Trophoblast cell (in vitro differentiated cells and primary cell): ENCODE measurements at regions not wholly inside any gene's neighbourhood (a gene's known extent, or its start where the extent isn't known, plus 50 kb on each side); places are given as distances from the start of the nearest gene placed in this dataset.

ENCODE experiments used
- DNase-seq, 2 donors: peaks; one replicate each; pipeline ENCODE4 v3.0.0-alpha.2; 2016
- H2AFZ ChIP-seq: 2 replicates; pipeline ENCODE4 v1.6.1; 2013; ENCODE audit warnings: low read length, moderate library complexity, mild to moderate bottlenecking; ENCODE audit not compliant: insufficient read depth, poor library complexity
- H2AK5ac ChIP-seq: 2 replicates; pipeline ENCODE4 v1.6.1; 2013; ENCODE audit warnings: mild to moderate bottlenecking, low read length
- H2BK120ac ChIP-seq: 2 replicates; pipeline ENCODE4 v1.6.1; 2013; ENCODE audit warnings: low read length, mild to moderate bottlenecking, moderate library complexity; ENCODE audit not compliant: insufficient read depth, poor library complexity
- H2BK12ac ChIP-seq: 2 replicates; pipeline ENCODE4 v1.6.1; 2013; ENCODE audit warnings: mild to moderate bottlenecking, low read length, moderate library complexity
- H2BK5ac ChIP-seq: 2 replicates; pipeline ENCODE4 v1.6.1; 2013; ENCODE audit warnings: low read length, low read depth, moderate library complexity, mild to moderate bottlenecking; ENCODE audit not compliant: poor library complexity
- H3K14ac ChIP-seq: 2 replicates; pipeline ENCODE4 v1.6.1; 2013; ENCODE audit warnings: mild to moderate bottlenecking, low read length
- H3K18ac ChIP-seq: 2 replicates; pipeline ENCODE4 v1.6.1; 2013; ENCODE audit warnings: mild to moderate bottlenecking, low read length
- H3K23ac ChIP-seq: 2 replicates; pipeline ENCODE4 v1.6.1; 2013; ENCODE audit warnings: low read length
- H3K27ac ChIP-seq: 2 replicates; pipeline ENCODE4 v1.5.1; 2013; ENCODE audit warnings: low read depth, mild to moderate bottlenecking, inconsistent platforms, low read length, moderate library complexity
- H3K27me3 ChIP-seq: 2 replicates; pipeline ENCODE4 v1.6.1; 2013; ENCODE audit warnings: inconsistent platforms, mild to moderate bottlenecking, low read length, moderate library complexity; ENCODE audit not compliant: insufficient read depth
- H3K36me3 ChIP-seq, 2 experiments: 1 replicate in 1 of 2; 2 replicates in 1 of 2; pipeline ENCODE4 v1.6.1; 2013; ENCODE audit warnings: low read length in 2 of 2, mild to moderate bottlenecking in 2 of 2, moderate library complexity in 1 of 2; ENCODE audit not compliant: insufficient read depth in 2 of 2, control insufficient read depth in 1 of 2
- H3K4ac ChIP-seq: 2 replicates; pipeline ENCODE4 v1.6.1; 2013; ENCODE audit warnings: low read depth, mild to moderate bottlenecking, low read length, moderate library complexity
- H3K4me1 ChIP-seq, 2 experiments: 1 replicate in 1 of 2; 2 replicates in 1 of 2; pipeline ENCODE4 v1.6.1; 2013; ENCODE audit warnings: low read length in 2 of 2, mild to moderate bottlenecking in 2 of 2, moderate library complexity in 1 of 2; ENCODE audit not compliant: insufficient read depth in 2 of 2, control insufficient read depth in 1 of 2
- H3K4me2 ChIP-seq: 2 replicates; pipeline ENCODE4 v1.6.1; 2013; ENCODE audit warnings: inconsistent platforms, mild to moderate bottlenecking, low read length, moderate library complexity
- H3K4me3 ChIP-seq: 2 replicates; pipeline ENCODE4 v1.5.1; 2013; ENCODE audit warnings: mild to moderate bottlenecking, low read depth, low read length, inconsistent platforms
- H3K79me1 ChIP-seq: one replicate; pipeline ENCODE4 v1.6.1; 2013; ENCODE audit warnings: low read length
- H3K79me2 ChIP-seq: 2 replicates; pipeline ENCODE4 v1.6.1; 2013; ENCODE audit warnings: low read length, mild to moderate bottlenecking; ENCODE audit not compliant: control insufficient read depth, insufficient read depth, poor library complexity
- H3K9ac ChIP-seq: 2 replicates; pipeline ENCODE4 v1.6.1; 2013; ENCODE audit warnings: mild to moderate bottlenecking, low read length
- H3K9me3 ChIP-seq: 2 replicates; pipeline ENCODE4 v1.6.1; 2013; ENCODE audit warnings: low read depth, mild to moderate bottlenecking, control low read depth, inconsistent platforms, low read length; ENCODE audit not compliant: insufficient read depth
- H4K12ac ChIP-seq: 2 replicates; pipeline ENCODE4 v1.6.1; 2013; ENCODE audit warnings: low read depth, mild to moderate bottlenecking, low read length, moderate library complexity
- H4K8ac ChIP-seq: 2 replicates; pipeline ENCODE4 v1.6.1; 2013; ENCODE audit warnings: low read depth, mild to moderate bottlenecking, low read length, moderate library complexity
- H4K91ac ChIP-seq: one replicate; pipeline ENCODE4 v1.6.1; 2013; ENCODE audit warnings: low read depth, mild to moderate bottlenecking, low read length, moderate library complexity
- WGBS: extraction: QIAGEN DNeasy Blood & Tissue Kit; methylation state at CpG from one replicate; pipeline ENCODE4 v1.1.7; 2013; ENCODE audit warnings: missing lambda C conversion rate; ENCODE audit not compliant: insufficient read length, insufficient coverage; ENCODE audit errors: extremely low coverage; 5-methylcytosine and 5-hydroxymethylcytosine counted together

GRCh38 chr11:10388574-10388973, 66.5 kb upstream of the AMPD3 start:
- Histone ChIP-seq H3K23ac (no peak overlapping the region), H3K4me2 (no peak overlapping the region), H3K27me3 (no peaks in the 10 kb centered on the region), H4K91ac (peak overlapping the region; percentile 42), H2BK12ac (no peak overlapping the region), H2BK120ac (no peak overlapping the region), H3K14ac (no peak overlapping the region), H4K8ac (no peak overlapping the region), H2AFZ (no peak overlapping the region), H2BK5ac (no peak overlapping the region), H3K79me2 (no peaks in the 10 kb centered on the region), H3K18ac (no peak overlapping the region), H4K12ac (no peak overlapping the region), H3K4ac (no peak overlapping the region), H3K27ac (peak overlapping the region; percentile 9), H3K4me3 (no peak overlapping the region), H3K79me1 (peaks cover 7% of the 10 kb centered on the region), H3K36me3 (no peaks in the 10 kb centered on the region), H3K9ac (no peak overlapping the region), H3K4me1 (peaks cover 15 to 18% of the 10 kb centered on the region in 2 experiments), H2AK5ac (no peak overlapping the region), H3K9me3 (no peaks in the 10 kb centered on the region)
- DNase-seq: no peak
- WGBS: no CpG with 5 or more reads among the region's 5 CpGs

- H3K4me3 ChIP-seq: no peak overlapping the region
- H4K8ac ChIP-seq: no peak overlapping the region
- H2BK5ac ChIP-seq: no peak overlapping the region
- peaks cover 9% of the 10 kb centered on the region for H3K79me1 ChIP-seq
- no peak overlapping the region for H2BK12ac ChIP-seq
- no peaks in the 10 kb centered on the region for H3K9me3 ChIP-seq
- H3K27ac ChIP-seq: no peak overlapping the region
- no peak overlapping the region for H3K23ac ChIP-seq
- peaks cover 16 to 21% of the 10 kb centered on the region in 2 experiments for H3K4me1 ChIP-seq
- H2AK5ac ChIP-seq: no peak overlapping the region
- peaks cover 1% of the 10 kb centered on the region for H3K79me2 ChIP-seq
- H3K4ac ChIP-seq: no peak overlapping the region
- no peak overlapping the region for H2BK120ac ChIP-seq
- H3K4me2 ChIP-seq: no peak overlapping the region
- H2AFZ ChIP-seq: no peak overlapping the region
- H4K91ac ChIP-seq: no peak overlapping the region
- H3K14ac ChIP-seq: no peak overlapping the region
- no peaks in the 10 kb centered on the region for H3K36me3 ChIP-seq
- H3K9ac ChIP-seq: no peak overlapping the region
- no peak overlapping the region for H3K18ac ChIP-seq
- no peak overlapping the region for H4K12ac ChIP-seq
- H3K27me3 ChIP-seq: no peaks in the 10 kb centered on the region
- DNase-seq: no peak
Observed at GRCh38 chr11:10390375-10390774, 64.7 kb upstream of the AMPD3 start.

- no peak overlapping the region for H3K4ac ChIP-seq
- WGBS: no CpG with 5 or more reads among the region's 11 CpGs
- peaks cover 5% of the 10 kb centered on the region for H3K79me1 ChIP-seq
Observed at GRCh38 chr11:10392095-10393079, 62.7 kb upstream of the AMPD3 start.

GRCh38 chr11:10394229-10395101, 60.6 kb upstream of the AMPD3 start:
- H2AFZ ChIP-seq: no peak overlapping the region
- DNase-seq: peak; percentile 98 to 99
- H3K27ac ChIP-seq: no peak overlapping the region
- no peak overlapping the region for H3K4me2 ChIP-seq
- H2AK5ac ChIP-seq: no peak overlapping the region
- H3K9me3 ChIP-seq: peaks cover 2% of the 10 kb centered on the region
- H4K12ac ChIP-seq: no peak overlapping the region
- H4K91ac ChIP-seq: peak overlapping the region; percentile 66
- H3K79me1 ChIP-seq: peaks cover 2% of the 10 kb centered on the region
- H2BK5ac ChIP-seq: peak overlapping the region; percentile 29
- no peak overlapping the region for H3K4ac ChIP-seq
- no peaks in the 10 kb centered on the region for H3K27me3 ChIP-seq
- WGBS: 100% methylated on average over 2 of the region's 13 CpGs
- H2BK120ac ChIP-seq: peak overlapping the region; percentile 10
- H2BK12ac ChIP-seq: no peak overlapping the region
- peaks cover 9 to 10% of the 10 kb centered on the region in 2 experiments for H3K4me1 ChIP-seq
- peaks cover 1% of the 10 kb centered on the region for H3K79me2 ChIP-seq
- H4K8ac ChIP-seq: no peak overlapping the region
- no peak overlapping the region for H3K18ac ChIP-seq
- H3K14ac ChIP-seq: no peak overlapping the region
- H3K23ac ChIP-seq: no peak overlapping the region
- H3K36me3 ChIP-seq: no peaks in the 10 kb centered on the region
- H3K4me3 ChIP-seq: no peak overlapping the region
- no peak overlapping the region for H3K9ac ChIP-seq

More at GRCh38 chr11:10392095-10393079, 62.7 kb upstream of the AMPD3 start:
- no peak overlapping the region for H4K8ac ChIP-seq
- H3K14ac ChIP-seq: no peak overlapping the region
- H2AK5ac ChIP-seq: no peak overlapping the region
- peak overlapping the region; percentile 8 for H4K91ac ChIP-seq
- no peak overlapping the region for H2AFZ ChIP-seq
- H2BK120ac ChIP-seq: no peak overlapping the region
- peak overlapping the region; percentile 79 for H2BK12ac ChIP-seq
- peaks cover 12 to 18% of the 10 kb centered on the region in 2 experiments for H3K4me1 ChIP-seq
- H3K9ac ChIP-seq: no peak overlapping the region
- H4K12ac ChIP-seq: no peak overlapping the region
- DNase-seq: peak; percentile 39 to 85
- H2BK5ac ChIP-seq: no peak overlapping the region
- no peak overlapping the region for H3K4me2 ChIP-seq
- H3K36me3 ChIP-seq: no peaks in the 10 kb centered on the region
- no peaks in the 10 kb centered on the region for H3K27me3 ChIP-seq
- no peak overlapping the region for H3K4me3 ChIP-seq
- no peak overlapping the region for H3K23ac ChIP-seq
- H3K18ac ChIP-seq: no peak overlapping the region
- peaks cover 1% of the 10 kb centered on the region for H3K79me2 ChIP-seq
- no peak overlapping the region for H3K27ac ChIP-seq
- H3K9me3 ChIP-seq: no peaks in the 10 kb centered on the region
